HL-60 (cell line): ENCODE measurements at regions not wholly inside any gene's neighbourhood (a gene's known extent, or its start where the extent isn't known, plus 50 kb on each side); places are given as distances from the start of the nearest gene placed in this dataset.
"Not testable (repeated sequence)": the region's sequence is repeated elsewhere in the genome, so short reads cannot be mapped to it uniquely, and the experiment has no call there.

Experiments
- DNase-seq, 2 experiments: peaks; one replicate each; pipeline ENCODE4 v3.0.0-alpha.2; 2010 to 2020; ENCODE audit warnings: low read depth in 1 of 2, low spot score in 1 of 2
- H3K27ac ChIP-seq: fragments of 250-450 bp; sonication (Bioruptor Pico); replicated peaks from 2 replicates; pipeline ENCODE4 v1.5.1; 2020; ENCODE audit warnings: mild to moderate bottlenecking, moderate library complexity
- H3K27me3 ChIP-seq: fragments of 250-450 bp; sonication (Bioruptor Pico); 2 replicates; pipeline ENCODE4 v1.5.1; 2021; ENCODE audit warnings: mild to moderate bottlenecking, moderate library complexity; ENCODE audit not compliant: insufficient read depth, poor library complexity, severe bottlenecking
- H3K4me3 ChIP-seq: replicated peaks from 2 replicates; pipeline ENCODE4 v1.5.1; 2011; ENCODE audit warnings: mild to moderate bottlenecking, control low read depth, low read length; ENCODE audit not compliant: insufficient read depth
- CTCF ChIP-seq: IDR thresholded peaks from one replicate; pipeline ENCODE4 v1.5.1; 2011; ENCODE audit warnings: low read length, control low read depth, inconsistent platforms; ENCODE audit not compliant: insufficient read depth
- GABPA ChIP-seq: IDR thresholded peaks from 2 replicates; pipeline ENCODE4 v1.6.1; 2012; ENCODE audit warnings: low read depth
- POLR2AphosphoS5 ChIP-seq: IDR thresholded peaks from 2 replicates; pipeline ENCODE4 v1.6.1; 2012; ENCODE audit warnings: low read depth
- REST ChIP-seq: IDR thresholded peaks from 2 replicates; pipeline ENCODE4 v1.6.1; 2012; ENCODE audit warnings: low read depth; ENCODE audit not compliant: insufficient replicate concordance
- SPI1 ChIP-seq: IDR thresholded peaks from 2 replicates; pipeline ENCODE4 v1.6.1; 2012; ENCODE audit warnings: low read depth, mild to moderate bottlenecking, borderline replicate concordance

GRCh38 chr5:40124367-40124766, 555.3 kb upstream of the PTGER4 start:
- no peak for TF ChIP-seq GABPA
- no peak overlapping the region for H3K27ac ChIP-seq
- DNase-seq = no peak
- H3K4me3 ChIP-seq = no peak overlapping the region
- no peaks in the 10 kb centered on the region for H3K27me3 ChIP-seq

GRCh38 chr5:40121236-40121635, 558.5 kb upstream of the PTGER4 start:
- no peak overlapping the region for H3K27ac ChIP-seq
- H3K4me3 ChIP-seq = no peak overlapping the region
- no peak for TF ChIP-seq CTCF
- no peak for TF ChIP-seq SPI1
- TF ChIP-seq REST = no peak
- TF ChIP-seq POLR2AphosphoS5 = no peak
- no peak for TF ChIP-seq GABPA
- no peaks in the 10 kb centered on the region for H3K27me3 ChIP-seq
- DNase-seq = no peak

- no peaks in the 10 kb centered on the region for H3K27me3 ChIP-seq
- H3K4me3 ChIP-seq = no peak overlapping the region
- no peak for TF ChIP-seq CTCF
- TF ChIP-seq POLR2AphosphoS5 = no peak
- no peak for TF ChIP-seq REST
- no peak for TF ChIP-seq SPI1
- no peak for TF ChIP-seq GABPA
- no peak overlapping the region for H3K27ac ChIP-seq
- DNase-seq = no peak
Observed at GRCh38 chr5:40112875-40113274, 566.8 kb upstream of the PTGER4 start.

GRCh38 chr5:40111036-40111435, 568.7 kb upstream of the PTGER4 start:
- not testable (repeated sequence) for H3K27me3 ChIP-seq, H3K4me3 ChIP-seq, H3K27ac ChIP-seq, DNase-seq

- not testable (repeated sequence) for H3K27ac ChIP-seq, DNase-seq
Observed at GRCh38 chr5:40108764-40109390, 570.8 kb upstream of the PTGER4 start.

GRCh38 chr5:40107786-40108185, 571.9 kb upstream of the PTGER4 start:
- H3K4me3 ChIP-seq, DNase-seq, H3K27ac ChIP-seq, H3K27me3 ChIP-seq: not testable (repeated sequence)

More at GRCh38 chr5:40108764-40109390, 570.8 kb upstream of the PTGER4 start:
- not testable (repeated sequence) for H3K4me3 ChIP-seq, H3K27me3 ChIP-seq
